ENCODE measurements at regions not wholly inside any gene's neighbourhood (a gene's known extent, or its start where the extent isn't known, plus 50 kb on each side); places are given as distances from the start of the nearest gene placed in this dataset.

DNA sequence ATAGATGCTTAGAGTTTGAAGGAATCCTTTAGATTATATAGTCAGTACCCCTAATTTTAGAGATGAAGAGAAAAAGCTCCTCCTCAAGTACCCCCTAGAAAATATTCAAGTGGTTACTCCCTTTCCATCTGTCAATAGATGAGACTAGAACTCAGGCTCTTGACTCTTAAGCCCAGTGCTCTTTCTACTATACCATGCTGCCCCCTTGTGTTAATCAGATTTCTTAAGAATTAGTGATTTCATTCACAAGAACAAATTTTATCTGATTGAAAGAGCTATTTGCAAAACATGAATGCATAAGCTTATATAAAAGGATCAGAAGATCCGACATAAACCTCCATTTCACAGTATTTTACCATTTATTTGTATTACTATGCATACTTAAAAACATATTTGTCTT, 179.3 kb downstream of the TFEC start:
- H3K4me3 ChIP-seq (ENCODE audit: low read depth, low read length), result no peak overlapping the region
- TF ChIP-seq, protein P1, sequence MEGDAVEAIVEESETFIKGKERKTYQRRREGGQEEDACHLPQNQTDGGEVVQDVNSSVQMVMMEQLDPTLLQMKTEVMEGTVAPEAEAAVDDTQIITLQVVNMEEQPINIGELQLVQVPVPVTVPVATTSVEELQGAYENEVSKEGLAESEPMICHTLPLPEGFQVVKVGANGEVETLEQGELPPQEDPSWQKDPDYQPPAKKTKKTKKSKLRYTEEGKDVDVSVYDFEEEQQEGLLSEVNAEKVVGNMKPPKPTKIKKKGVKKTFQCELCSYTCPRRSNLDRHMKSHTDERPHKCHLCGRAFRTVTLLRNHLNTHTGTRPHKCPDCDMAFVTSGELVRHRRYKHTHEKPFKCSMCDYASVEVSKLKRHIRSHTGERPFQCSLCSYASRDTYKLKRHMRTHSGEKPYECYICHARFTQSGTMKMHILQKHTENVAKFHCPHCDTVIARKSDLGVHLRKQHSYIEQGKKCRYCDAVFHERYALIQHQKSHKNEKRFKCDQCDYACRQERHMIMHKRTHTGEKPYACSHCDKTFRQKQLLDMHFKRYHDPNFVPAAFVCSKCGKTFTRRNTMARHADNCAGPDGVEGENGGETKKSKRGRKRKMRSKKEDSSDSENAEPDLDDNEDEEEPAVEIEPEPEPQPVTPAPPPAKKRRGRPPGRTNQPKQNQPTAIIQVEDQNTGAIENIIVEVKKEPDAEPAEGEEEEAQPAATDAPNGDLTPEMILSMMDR (conservative IDR thresholded peaks at IDR 0.05; ENCODE audit: low read depth, low read length), result peak; percentile 59
- no peak for DNase-seq (ENCODE audit: low read depth)

- TF ChIP-seq, protein P1 (conservative IDR thresholded peaks at IDR 0.05; ENCODE audit: low read depth, low read length), result no peak
- DNase-seq (ENCODE audit: low read depth), result no peak
- H3K4me3 ChIP-seq (ENCODE audit: low read depth, low read length), result no peak overlapping the region
These were observed 179.8 kb downstream of the TFEC start for GRCh38 chr7:115850774-115851173.

- TF ChIP-seq, protein P1 (conservative IDR thresholded peaks at IDR 0.05; ENCODE audit: low read depth, low read length), result no peak
- DNase-seq (ENCODE audit: low read depth), result no peak
- H3K4me3 ChIP-seq (ENCODE audit: low read depth, low read length), result no peak overlapping the region
These were observed 185.7 kb downstream of the TFEC start for GRCh38 chr7:115844857-115845256.

DNA sequence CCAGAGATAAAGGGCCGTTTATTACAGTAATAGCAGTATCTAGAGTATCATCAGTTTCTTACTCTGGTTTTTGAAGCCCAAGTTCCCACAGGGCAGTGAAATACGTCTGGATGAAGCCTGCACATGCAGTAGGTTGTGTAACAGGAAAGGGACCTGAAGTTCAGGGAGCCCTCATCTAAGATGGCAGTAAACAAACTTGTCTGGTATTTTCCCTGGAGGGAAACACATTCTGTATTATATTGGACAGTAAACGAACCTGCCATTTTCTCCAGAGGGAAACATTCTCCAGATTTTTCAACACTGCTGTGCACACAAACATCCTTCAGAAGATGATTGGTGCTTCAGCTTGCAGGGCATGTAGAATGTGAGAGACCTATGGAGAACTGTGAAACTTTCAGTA, 189.9 kb downstream of the TFEC start:
- TF ChIP-seq, protein P1 (conservative IDR thresholded peaks at IDR 0.05; ENCODE audit: low read depth, low read length), result no peak
- H3K4me3 ChIP-seq (ENCODE audit: low read depth, low read length), result no peak overlapping the region
- DNase-seq (ENCODE audit: low read depth), result no peak

DNA sequence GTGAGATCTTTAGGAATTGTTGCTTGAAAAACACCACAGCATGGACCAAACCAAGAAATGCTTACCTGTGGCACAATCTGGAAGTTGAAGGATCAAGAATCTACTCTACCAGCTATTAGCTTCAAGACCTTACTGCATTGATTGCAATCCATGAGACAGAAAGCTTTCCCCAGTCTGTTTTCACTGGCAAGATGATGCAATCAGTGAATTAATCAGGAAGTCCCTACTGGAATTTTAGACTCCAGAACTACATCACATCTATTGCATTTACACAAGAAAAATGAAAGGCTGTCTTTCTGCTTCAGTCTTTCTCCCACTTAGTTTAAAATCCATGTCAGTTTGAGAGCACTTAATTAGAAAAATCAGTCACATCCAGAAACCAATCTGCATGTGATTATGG, 191.7 kb downstream of the TFEC start:
- TF ChIP-seq, protein P1 (conservative IDR thresholded peaks at IDR 0.05; ENCODE audit: low read depth, low read length), result no peak
- H3K4me3 ChIP-seq (ENCODE audit: low read depth, low read length), result no peak overlapping the region
- DNase-seq (ENCODE audit: low read depth), result no peak

DNA sequence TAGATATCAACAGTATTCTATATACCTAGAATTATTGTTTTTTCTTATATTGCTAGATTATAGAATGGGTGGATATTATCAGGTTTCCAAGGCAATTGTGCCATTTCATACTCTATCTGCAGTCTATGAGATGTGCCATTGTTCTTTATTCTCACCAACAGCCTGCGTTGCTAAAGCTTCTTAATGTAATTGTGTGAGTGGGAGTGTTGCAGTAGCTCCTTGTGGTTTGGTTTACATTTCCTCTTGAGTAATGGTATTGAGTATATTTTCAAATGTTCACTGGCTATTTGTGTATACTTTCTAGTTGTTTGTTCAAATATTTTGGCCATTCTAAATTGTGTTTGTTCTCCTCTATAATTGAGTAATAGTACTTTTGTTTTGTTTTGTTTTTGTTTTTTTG, 199.2 kb downstream of the TFEC start:
- no peak overlapping the region for H3K4me3 ChIP-seq (ENCODE audit: low read depth, low read length)
- TF ChIP-seq, protein P1 (conservative IDR thresholded peaks at IDR 0.05; ENCODE audit: low read depth, low read length), result no peak
- DNase-seq (ENCODE audit: low read depth), result no peak

GRCh38 chr7:115827305-115828045, 203.1 kb downstream of the TFEC start:
- H3K4me3 ChIP-seq (ENCODE audit: low read depth, low read length), result no peak overlapping the region
- DNase-seq (ENCODE audit: low read depth), result no peak
- TF ChIP-seq, protein P1 (conservative IDR thresholded peaks at IDR 0.05; ENCODE audit: low read depth, low read length), result no peak
